ENCODE measurements at regions not wholly inside any gene's neighbourhood (a gene's known extent, or its start where the extent isn't known, plus 50 kb on each side); places are given as distances from the start of the nearest gene placed in this dataset.
A peak's percentile ranks its signal among the peaks of the same experiment; 100 is the strongest.

DNA sequence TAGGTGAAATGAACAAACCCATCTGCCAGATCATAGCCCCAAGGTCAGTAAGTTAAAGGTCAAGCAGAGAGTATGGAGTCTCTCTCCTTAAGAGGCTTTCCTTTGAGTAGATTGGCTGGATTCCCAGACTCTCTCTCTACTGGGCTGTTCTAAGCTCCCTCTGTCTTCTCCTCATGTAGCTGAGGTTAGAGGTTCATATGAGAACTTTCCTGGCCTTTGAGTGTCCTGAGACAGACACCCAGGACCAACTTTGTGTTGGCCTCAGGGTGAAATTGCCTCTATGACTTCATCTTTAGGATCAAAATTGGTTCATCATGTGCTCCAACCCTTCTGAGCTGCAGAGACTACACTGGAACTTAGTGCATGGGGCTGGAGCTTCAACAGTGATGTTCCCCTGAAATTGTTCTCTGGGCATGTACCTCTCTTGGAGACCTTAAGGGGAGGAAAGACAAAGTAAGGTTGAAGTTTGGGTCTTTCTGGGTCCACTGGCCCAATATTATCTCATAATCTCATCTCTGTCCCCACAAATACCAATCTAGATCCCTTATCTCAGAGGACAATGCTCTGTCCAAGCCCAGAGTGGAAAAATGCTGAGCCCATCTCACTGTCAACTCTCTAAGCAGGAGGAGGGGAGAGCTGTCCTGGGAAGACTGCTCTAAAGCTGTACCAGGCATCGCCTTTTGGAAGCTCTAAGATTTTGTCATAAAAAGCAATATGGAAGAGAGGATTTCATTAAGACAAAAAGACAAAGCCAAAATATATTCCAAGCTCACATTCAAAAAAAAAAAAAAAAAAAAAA lies 177.3 kb upstream of the ARL4C start:
- DNase-seq, result peak; percentile 25

GRCh38 chr2:234673501-234673900 lies 176.6 kb upstream of the ARL4C start:
- no peak for DNase-seq

DNA sequence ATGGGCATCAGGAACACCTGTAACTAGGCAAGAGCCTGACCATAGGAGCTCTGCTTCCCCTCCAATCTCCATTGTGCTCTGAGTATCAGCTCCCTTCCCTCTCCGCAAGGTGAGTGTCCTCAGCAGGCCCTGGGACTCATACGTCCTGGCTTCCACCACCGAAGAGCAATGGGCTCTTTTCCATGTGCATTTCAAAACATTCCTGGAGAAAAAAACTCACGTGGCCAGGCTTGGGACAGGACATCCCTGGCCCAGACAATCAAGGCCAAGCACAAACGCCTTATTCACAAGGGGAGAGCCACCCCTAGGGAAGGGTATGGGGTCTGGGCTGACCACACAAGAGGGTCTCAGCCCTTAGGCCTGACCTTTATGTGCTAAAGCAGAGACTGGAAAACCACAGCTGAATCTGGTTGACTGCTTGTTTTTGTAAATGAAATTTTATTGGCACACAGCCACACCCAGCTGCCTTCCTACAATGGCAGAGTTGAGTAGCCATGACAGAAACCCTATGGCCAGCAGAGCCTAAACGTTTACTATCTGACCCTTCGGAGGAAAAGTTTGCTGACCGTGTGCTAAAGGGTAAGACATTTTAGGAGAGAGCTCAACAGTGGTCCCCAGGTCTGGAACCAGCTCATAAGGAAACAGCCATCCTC lies 175.7 kb upstream of the ARL4C start:
- no peak for DNase-seq

- no peak for DNase-seq
These were observed 174.8 kb upstream of the ARL4C start for GRCh38 chr2:234671716-234672115.

DNA sequence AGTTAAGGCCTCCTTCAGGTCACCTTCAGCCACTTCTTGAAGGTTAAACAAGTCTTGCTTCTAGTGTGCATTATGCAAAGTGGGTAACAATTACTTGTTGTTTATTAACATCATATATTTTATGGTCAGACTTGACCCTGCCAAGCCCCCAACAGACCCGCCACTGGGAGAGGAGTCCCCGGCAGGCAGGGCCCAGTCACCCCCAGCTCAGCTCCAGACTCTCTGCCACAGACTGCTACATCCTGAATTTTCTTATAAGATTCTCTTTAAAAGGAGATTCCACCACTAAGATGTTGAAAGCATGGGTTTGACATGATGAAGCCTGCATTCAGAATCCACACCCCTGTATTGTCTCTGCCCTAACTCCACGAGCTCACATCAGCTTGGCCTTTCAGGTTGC lies 174.3 kb upstream of the ARL4C start:
- no peak for DNase-seq

DNA sequence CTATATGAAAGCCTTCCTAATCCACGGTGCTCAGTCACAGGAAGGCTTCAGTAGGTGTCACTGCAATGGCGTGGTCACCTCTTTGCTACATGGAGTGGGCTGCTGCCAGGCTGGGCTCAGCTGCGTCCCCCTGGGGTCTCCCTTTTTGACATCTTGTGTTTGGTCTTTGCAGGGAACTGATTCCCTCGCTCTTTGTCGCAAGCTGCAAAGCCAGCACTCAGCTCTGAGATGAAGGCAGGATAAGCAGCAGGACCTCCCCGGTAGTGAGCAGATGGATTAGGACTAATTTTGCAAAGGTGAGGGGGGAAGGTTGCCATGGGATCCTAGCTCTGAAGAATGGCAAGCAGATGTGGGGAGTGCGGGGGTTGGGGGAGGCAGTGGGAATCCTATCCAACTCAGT lies 173.9 kb upstream of the ARL4C start:
- DNase-seq, result no peak

DNA sequence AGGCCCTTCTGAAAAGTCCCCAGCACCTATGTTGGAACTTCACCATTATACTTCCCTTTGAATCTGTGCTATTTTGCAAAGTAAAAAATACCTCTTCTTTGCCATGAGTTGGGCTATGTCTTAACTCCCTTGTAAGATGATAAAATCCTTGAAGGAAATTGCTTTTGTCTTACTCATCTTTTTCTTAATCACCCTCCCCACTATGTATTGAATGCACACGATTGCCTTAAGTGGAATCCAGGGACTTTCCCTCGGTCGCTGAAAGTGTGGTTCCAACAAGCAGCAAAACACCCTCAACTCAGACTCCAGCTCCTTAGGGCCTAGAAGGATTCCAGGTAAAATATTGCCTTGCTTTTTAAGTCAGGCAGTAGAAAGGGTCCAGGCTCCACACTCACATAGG lies 173.2 kb upstream of the ARL4C start:
- peak; percentile 90 for DNase-seq

DNA sequence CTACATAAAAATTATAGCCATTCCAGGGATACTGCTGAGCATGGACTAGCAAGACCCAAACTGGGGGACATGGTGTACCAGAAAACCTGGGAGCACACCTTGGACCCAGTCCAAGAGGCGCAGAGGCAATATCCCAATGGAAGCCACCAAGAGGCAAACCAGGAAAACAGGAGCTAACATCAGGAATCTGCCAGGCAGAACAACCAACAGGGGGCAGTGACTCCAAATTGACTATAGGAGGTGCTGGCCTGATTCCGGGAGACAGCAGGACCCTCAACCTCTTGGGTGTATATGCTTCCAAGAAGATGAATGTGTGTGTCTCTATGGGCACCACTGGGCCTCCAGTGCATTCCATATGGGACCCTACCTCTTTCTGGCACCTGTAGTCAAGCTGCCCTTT lies 172.7 kb upstream of the ARL4C start:
- DNase-seq, result no peak

DNA sequence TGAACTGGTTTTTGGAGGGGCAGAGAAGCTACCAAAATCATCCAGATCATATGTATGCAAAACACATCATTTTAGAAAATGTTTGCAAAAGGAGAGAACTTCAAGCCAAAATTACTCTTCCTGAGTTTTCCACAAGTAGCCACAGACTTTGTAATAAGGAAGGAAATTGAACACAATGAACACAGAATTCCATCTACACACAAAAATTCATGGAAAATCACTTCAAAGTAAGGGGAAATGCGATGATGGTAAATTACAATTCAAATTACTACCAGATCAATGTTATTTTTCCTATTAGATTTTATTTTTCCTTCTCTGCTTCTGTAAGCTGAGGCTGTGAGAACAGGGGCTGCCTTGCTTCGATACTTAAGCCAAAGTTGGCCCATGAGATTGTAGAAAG lies 172.1 kb upstream of the ARL4C start:
- no peak for DNase-seq

GRCh38 chr2:234666911-234667310 lies 170.0 kb upstream of the ARL4C start:
- DNase-seq, result no peak

- DNase-seq, result no peak
These were observed 168.4 kb upstream of the ARL4C start for GRCh38 chr2:234665304-234665703.

DNA sequence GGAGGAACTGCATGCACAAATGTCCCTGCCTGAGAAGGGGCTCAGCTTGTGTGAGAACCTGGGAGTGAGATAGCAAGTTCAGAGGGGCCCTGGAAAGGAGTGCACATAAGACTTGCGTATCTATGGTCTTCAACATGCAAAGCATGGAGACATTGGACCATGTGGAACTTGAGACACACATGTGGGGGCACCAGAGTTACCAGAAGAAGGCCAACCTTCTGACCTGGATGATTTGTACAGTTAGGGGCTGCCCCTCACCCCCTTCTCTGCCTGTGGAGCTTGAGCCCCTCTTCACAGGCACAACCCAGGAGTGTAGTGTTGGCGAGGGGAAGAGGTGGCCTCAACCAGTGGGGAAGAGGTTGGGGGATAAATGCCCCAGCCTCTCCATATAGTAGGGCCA lies 165.0 kb upstream of the ARL4C start:
- DNase-seq, result no peak

GRCh38 chr2:234661175-234661574 lies 164.3 kb upstream of the ARL4C start:
- no peak for DNase-seq

- no peak for DNase-seq
These were observed 158.8 kb upstream of the ARL4C start for GRCh38 chr2:234655706-234656105.

DNA sequence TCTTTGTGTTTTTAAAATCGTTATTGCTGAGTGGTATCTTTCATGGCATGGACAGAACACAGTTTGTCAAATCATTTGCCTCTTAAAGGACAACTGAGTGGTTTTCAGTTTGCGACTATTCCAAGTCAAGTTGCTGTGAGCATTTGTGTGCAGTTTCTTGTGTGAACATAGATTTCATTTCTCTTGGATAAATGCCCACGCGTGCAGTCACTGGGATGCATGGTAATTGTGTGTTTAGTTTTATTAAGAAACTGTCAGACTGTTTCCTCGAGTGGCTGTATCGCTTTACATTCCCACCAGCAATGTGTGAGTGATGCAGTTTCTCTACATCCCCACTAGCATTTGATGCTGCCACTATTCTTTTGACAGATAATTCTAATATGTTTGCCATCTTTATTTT lies 154.0 kb upstream of the ARL4C start:
- DNase-seq, result no peak

DNA sequence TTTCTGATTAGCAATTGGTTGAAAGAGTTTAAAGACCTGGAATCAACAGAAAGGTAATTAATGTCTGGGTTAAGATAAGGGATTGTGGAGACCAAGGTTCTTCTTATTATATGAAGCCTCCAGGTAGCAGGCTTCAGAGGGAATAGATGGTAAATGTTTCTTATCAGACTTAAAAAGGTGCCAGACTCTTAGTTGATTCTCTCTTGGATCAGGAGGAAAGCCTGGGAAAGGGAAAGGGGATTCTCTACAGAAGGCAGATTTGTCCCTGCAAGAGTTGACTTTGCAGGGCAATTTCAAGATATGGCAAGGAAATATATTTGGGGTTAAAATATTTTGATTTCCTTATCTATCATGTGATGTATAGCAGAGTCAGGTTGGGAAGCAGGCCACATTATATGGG lies 153.1 kb upstream of the ARL4C start:
- DNase-seq, result no peak

- no peak for DNase-seq
These were observed 146.5 kb upstream of the ARL4C start for GRCh38 chr2:234643407-234643806.

DNA sequence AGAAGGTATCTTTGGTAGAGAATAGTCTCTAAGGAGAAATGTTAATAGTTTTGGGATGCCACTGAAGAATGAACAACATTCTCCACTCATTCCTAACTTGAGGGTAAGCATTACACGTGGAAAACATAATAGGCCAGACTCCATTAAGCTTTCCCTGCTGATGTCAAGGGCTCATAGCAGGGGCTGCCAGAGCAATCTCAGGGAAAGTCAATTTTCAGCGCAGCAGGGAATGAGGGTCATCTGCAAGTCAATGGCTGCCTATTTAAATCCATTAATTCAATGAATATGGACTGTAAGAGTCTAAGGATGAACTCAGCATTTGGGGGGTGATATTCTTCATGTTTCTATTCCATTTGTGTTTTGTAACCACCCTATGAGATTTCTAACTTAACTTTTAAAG lies 144.2 kb upstream of the ARL4C start:
- DNase-seq, result no peak

- DNase-seq, result no peak
These were observed 143.8 kb upstream of the ARL4C start for GRCh38 chr2:234640657-234641056.

GRCh38 chr2:234638966-234639365 lies 142.1 kb upstream of the ARL4C start:
- no peak for DNase-seq

- no peak for DNase-seq
These were observed 138.4 kb upstream of the ARL4C start for GRCh38 chr2:234635284-234635683.

- no peak for DNase-seq
These were observed 136.8 kb upstream of the ARL4C start for GRCh38 chr2:234633581-234634230.

- DNase-seq, result peak; percentile 85
These were observed 135.9 kb upstream of the ARL4C start for GRCh38 chr2:234632527-234633391.

Data from fibroblast of skin of back (primary cell).